Fibroblast of lung (primary cell): ENCODE measurements at regions not wholly inside any gene's neighbourhood (a gene's known extent, or its start where the extent isn't known, plus 50 kb on each side); places are given as distances from the start of the nearest gene placed in this dataset.

ENCODE experiments used
- DNase-seq, 2 donors: peaks; one replicate each; pipeline versions ENCODE4 v3.0.0 to v3.0.0-alpha.2; 2010; ENCODE audit warnings: low read depth in 2 of 2
- H2AFZ ChIP-seq: 2 replicates; pipeline ENCODE4 v1.5.1; 2012; ENCODE audit warnings: low read length, control low read depth, inconsistent platforms
- H3K27ac ChIP-seq: 2 replicates; pipeline ENCODE4 v1.5.1; 2011; ENCODE audit warnings: low read length, control low read depth; ENCODE audit not compliant: insufficient read depth
- H3K27me3 ChIP-seq: 2 replicates; pipeline ENCODE4 v1.5.1; 2011; ENCODE audit warnings: mild to moderate bottlenecking, low read length; ENCODE audit not compliant: control insufficient read depth, insufficient read depth
- H3K36me3 ChIP-seq: 2 replicates; pipeline ENCODE4 v1.5.1; 2011; ENCODE audit warnings: low read length; ENCODE audit not compliant: control insufficient read depth, insufficient read depth
- H3K4me1 ChIP-seq: 2 replicates; pipeline ENCODE4 v1.5.1; 2011; ENCODE audit warnings: low read length; ENCODE audit not compliant: control insufficient read depth, insufficient read depth; ENCODE audit errors: extremely low read depth
- H3K4me2 ChIP-seq: 2 replicates; pipeline ENCODE4 v1.5.1; 2011; ENCODE audit warnings: low read length, control low read depth; ENCODE audit not compliant: insufficient read depth; ENCODE audit errors: extremely low read depth
- H3K4me3 ChIP-seq, 4 experiments: fragments of 200-600 bp in 1 of 4; sonication (generic) in 1 of 4; replicated peaks in 1 of 4; 2 replicates each; pipeline ENCODE4 v1.5.1; 2011 to 2016; ENCODE audit warnings: low read length in 4 of 4, low read depth in 3 of 4, mild to moderate bottlenecking in 3 of 4, control low read depth in 2 of 4, inconsistent platforms in 1 of 4, mixed read lengths in 1 of 4; ENCODE audit not compliant: insufficient read depth in 1 of 4; ENCODE audit errors: control extremely low read depth in 1 of 4
- H3K79me2 ChIP-seq: 2 replicates; pipeline ENCODE4 v1.5.1; 2012; ENCODE audit warnings: mild to moderate bottlenecking, low read length, inconsistent platforms; ENCODE audit not compliant: control insufficient read depth, insufficient read depth
- H3K9ac ChIP-seq: 2 replicates; pipeline ENCODE4 v1.5.1; 2011; ENCODE audit warnings: mild to moderate bottlenecking, low read length, control low read depth; ENCODE audit not compliant: insufficient read depth
- H3K9me3 ChIP-seq: 2 replicates; pipeline ENCODE4 v1.5.1; 2012; ENCODE audit warnings: low read depth, low read length; ENCODE audit not compliant: control insufficient read depth, insufficient read depth
- H4K20me1 ChIP-seq: 2 replicates; pipeline ENCODE4 v1.5.1; 2011; ENCODE audit warnings: low read length; ENCODE audit not compliant: control insufficient read depth, insufficient read depth; ENCODE audit errors: extremely low read depth
- CTCF ChIP-seq, 2 donors: IDR thresholded peaks in 1 of 2; conservative IDR thresholded peaks in 1 of 2; 1 replicate in 1 of 2; 2 replicates in 1 of 2; pipeline ENCODE4 v1.5.1; 2011 to 2012; ENCODE audit warnings: low read length in 2 of 2, control low read depth in 1 of 2, inconsistent platforms in 1 of 2, low read depth in 1 of 2, mild to moderate bottlenecking in 1 of 2
- EZH2 ChIP-seq: IDR thresholded peaks from 2 replicates; pipeline ENCODE4 v1.5.1; 2012; ENCODE audit warnings: low read length, control low read depth, mild to moderate bottlenecking; ENCODE audit errors: missing control alignments

GRCh38 chr15:99845009-99845408 lies 111.8 kb upstream of the LYSMD4 start:
- DNase-seq: peak in 1 of 2 donors; percentile 78

DNA sequence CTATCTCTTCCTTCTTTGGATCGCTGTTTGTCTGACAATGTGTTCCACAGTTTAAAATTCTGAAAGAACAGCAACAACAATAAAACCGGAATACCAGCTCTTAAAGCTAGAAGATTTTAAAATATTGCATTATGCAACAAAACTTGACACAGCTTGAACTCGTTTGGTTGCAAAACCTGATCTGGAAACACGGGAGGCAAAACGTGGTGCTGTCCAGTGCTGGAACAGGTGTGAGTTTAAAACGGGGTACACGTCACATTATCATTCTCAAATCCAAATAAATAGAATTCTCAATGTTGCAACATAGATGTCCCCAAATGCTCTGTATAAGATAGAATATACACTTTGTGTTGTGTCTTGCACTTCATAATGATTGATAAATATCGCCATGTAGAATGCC lies 110.9 kb upstream of the LYSMD4 start:
- Histone ChIP-seq H4K20me1 (no peaks in the 10 kb centered on the region), H2AFZ (no peak overlapping the region), H3K79me2 (no peaks in the 10 kb centered on the region), H3K27me3 (no peaks in the 10 kb centered on the region), H3K9ac (no peak overlapping the region), H3K27ac (no peak overlapping the region), H3K4me3 (no peak overlapping the region), H3K4me2 (no peak overlapping the region), H3K4me1 (no peaks in the 10 kb centered on the region), H3K9me3 (no peaks in the 10 kb centered on the region), H3K36me3 (no peaks in the 10 kb centered on the region)
- no peak for DNase-seq
- no peak for TF ChIP-seq EZH2
- TF ChIP-seq CTCF (conservative IDR thresholded peaks at IDR 0.05 in 1 of 2, IDR thresholded peaks at IDR 0.05 in 1 of 2; ENCODE audit: low read depth in 1 of 2, low read length in 2 of 2): no peak

More at GRCh38 chr15:99845009-99845408, 111.8 kb upstream of the LYSMD4 start:
- no peak overlapping the region for H3K27ac ChIP-seq
- TF ChIP-seq EZH2: no peak
- TF ChIP-seq CTCF (conservative IDR thresholded peaks at IDR 0.05 in 1 of 2, IDR thresholded peaks at IDR 0.05 in 1 of 2; ENCODE audit: low read depth in 1 of 2, low read length in 2 of 2): no peak
- H3K36me3 ChIP-seq: no peaks in the 10 kb centered on the region
- H3K27me3 ChIP-seq: no peaks in the 10 kb centered on the region
- H3K4me3 ChIP-seq: no peak overlapping the region
- H2AFZ ChIP-seq: no peak overlapping the region
- no peaks in the 10 kb centered on the region for H3K4me1 ChIP-seq
- H3K9ac ChIP-seq: no peak overlapping the region
- H3K4me2 ChIP-seq: no peak overlapping the region
- no peaks in the 10 kb centered on the region for H3K79me2 ChIP-seq
- H4K20me1 ChIP-seq: no peaks in the 10 kb centered on the region
- no peaks in the 10 kb centered on the region for H3K9me3 ChIP-seq

- no peak for TF ChIP-seq EZH2
- TF ChIP-seq CTCF (conservative IDR thresholded peaks at IDR 0.05 in 1 of 2, IDR thresholded peaks at IDR 0.05 in 1 of 2; ENCODE audit: low read depth in 1 of 2, low read length in 2 of 2): no peak
- Histone ChIP-seq H3K27ac (no peak overlapping the region), H2AFZ (no peak overlapping the region), H3K36me3 (no peaks in the 10 kb centered on the region), H3K9me3 (no peaks in the 10 kb centered on the region), H3K4me3 (no peak overlapping the region), H3K27me3 (no peaks in the 10 kb centered on the region), H3K79me2 (no peaks in the 10 kb centered on the region), H3K9ac (no peak overlapping the region), H4K20me1 (no peaks in the 10 kb centered on the region), H3K4me2 (no peak overlapping the region), H3K4me1 (no peaks in the 10 kb centered on the region)
- no peak for DNase-seq
Measured at GRCh38 chr15:99842071-99842470, 108.8 kb upstream of the LYSMD4 start.
